ENCODE measurements at regions not wholly inside any gene's neighbourhood (a gene's known extent, or its start where the extent isn't known, plus 50 kb on each side); places are given as distances from the start of the nearest gene placed in this dataset.
A peak's percentile ranks its signal among the peaks of the same experiment; 100 is the strongest.

DNA sequence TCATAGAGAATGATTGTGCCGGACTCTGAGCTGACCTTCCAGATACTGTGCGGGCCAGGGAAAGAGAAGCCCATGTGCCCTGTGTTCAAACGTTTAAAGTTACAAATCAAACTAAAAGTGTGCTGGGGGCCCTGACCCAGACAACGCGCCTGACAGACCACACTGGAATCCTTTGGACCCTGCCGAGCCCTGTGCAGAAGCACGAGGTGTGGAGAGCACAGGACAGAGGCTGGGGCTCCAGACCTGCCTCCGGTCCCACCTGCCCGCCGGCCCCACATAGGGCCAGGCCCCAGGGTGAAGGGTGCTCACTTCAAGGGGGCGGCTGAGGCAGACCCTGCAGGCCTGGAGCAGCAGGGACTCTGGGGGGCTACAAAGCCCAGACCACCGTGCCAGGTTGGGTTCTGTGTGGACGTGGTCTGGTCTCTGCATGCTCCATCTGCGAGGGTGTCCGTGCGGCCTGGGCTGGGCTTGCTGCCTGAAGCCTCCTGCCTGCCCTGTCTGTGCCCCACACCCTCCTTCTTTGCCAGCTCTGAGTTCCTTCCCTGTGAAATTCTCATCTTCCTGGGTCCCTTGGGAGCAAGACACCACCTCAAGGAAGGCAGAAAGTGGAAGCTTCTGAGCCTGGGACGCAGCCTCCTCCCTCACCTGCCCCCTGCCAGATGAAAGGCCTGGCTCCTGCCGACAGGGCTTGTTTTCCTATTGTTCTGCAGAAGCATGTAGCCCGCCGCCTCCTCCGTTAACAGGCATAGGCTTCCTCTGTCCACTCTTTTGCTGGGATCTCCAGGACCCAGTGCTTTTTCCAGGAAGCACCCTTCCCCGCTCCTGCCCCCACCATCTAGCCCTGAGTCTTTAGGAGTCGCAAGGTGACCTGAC lies 186.2 kb downstream of the ERMARD start:
- no peak for DNase-seq

DNA sequence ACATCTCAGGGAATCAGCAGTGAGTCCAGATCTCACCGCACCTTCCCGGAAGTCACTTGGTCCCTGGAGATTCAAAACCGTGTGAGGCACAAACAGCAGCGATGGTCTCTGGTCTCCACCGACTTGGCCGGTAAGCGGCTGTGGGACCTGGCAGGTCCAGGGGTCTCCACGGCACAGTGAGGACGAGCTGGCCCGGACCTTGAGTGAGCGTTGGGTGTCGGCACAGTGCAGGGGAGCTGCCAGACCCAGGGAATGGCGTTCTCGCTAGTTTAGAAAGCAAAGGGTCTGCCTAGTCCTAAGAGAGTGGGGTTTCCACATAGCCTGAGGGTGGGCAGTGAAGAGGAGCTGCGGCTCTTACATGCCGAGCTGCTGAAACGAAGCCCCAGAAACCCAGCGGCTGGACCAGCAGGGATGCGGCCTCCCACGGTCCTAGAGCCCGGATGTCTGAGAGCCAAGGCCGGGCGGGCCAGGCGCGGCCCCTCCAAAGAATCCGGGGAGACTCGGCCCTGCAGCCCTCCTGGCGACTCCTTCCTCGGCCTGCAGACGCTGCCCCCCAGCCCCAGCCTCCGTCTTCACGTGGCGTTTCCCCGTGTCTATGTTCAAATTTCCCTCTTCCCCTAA lies 185.0 kb downstream of the ERMARD start:
- DNase-seq = no peak

DNA sequence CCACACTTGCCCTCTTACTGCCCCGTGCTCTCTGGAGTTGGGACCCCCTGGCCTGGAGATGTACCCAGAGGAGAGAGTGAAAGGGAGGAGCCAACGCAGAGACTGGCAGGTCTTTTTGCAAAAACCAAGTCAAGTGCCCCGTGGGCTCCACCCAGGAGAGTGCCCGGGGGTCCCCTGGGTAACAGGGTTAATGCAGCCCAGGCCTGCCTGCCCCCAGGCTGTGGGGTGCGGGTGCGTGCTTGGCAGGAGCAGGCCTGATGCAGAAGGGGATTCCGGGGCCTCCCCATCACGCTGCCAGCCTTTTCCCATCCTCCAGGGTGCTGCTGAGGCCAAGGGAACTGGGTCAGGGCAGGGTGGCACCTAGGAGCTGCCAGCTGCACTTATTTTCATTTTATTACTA lies 184.4 kb downstream of the ERMARD start:
- DNase-seq = no peak

DNA sequence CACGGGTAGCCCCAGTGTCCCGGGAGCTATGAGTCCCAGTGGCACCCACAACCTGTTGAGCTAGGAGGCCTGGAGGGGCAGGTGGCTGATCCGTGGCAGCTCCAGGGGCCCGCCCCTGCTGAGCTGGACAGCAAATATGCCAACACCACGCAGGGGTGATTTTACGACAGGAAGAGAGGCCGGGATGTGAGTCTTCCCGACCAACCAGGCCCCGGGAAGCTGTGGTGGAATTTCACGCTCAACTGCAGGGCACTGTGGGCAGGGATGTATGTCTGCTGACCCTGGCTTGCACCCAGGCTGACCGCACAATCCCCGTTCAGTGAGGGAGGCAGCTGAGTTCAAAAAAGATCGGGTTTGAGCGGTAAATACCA lies 183.9 kb downstream of the ERMARD start:
- DNase-seq = no peak

DNA sequence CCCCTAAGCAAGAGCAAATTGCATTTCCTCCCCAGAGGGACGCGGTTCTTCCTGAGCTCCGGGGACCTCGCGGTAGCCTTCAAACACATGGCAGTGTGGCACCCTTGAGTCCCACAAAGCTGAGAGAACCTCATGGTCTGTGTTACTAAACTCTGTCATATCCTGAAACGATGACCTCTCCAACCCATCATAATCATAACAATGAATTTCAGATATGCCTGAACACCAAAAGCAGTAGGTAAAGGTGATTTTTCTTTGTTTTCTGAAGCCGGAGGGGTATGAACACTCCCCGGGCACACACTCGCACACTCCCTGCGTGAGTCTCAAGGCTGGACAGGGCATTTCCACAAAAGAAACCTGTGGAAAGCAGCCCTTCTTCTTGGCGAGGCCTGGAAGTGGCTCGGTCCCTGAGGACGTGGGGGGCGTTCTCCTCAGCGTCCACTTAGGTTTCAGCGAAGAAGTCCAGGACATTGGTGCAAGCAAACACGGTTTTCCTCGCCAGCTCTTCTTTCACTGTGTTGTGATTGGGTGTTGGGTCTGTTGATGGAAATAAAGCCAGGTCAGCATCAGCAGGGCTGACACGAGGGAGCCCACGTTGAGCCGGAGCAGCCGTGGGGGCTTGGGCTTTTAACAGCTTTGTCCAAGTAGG lies 183.4 kb downstream of the ERMARD start:
- no peak for DNase-seq

DNA sequence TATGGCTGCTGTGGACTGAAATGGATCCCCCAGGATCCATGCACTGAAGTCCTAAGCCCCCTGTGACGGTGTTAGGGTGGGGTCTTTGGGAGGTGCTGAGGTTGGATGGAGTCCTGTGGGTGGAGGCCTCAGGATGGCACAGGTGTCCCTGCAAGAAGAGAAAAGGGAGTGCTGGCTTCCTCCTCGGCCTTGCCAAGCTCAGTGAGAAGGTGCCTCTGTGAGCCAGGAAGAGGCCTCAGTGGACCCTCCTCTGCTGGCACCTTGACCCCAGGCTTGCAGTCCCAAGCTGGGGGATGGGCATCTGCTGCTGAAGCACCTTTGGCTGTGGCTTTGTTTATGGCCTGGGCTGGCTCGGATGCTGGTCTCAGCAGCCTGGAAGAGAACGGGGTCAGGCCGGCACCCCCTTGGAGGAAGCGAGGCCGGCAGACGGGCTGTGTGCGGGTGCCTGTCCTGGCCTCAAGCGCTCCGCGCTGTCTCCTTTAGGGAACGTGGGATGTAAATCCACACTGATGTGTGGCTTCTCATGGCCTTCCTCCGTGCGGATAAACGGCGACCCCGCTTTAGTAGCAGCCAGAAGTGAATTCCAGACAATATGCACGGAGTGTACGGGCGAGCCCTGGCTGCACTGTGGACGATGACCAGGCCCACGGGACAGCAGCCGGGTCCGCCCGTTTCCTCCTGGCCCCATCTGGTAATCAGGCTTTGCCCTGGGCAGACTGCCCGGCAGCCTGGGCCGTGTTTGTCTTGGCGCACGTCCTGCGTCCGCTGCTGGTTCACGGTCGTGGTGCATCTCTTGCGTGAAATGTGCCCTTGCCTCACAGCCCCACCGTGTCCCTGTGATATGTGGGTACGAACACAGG lies 182.6 kb downstream of the ERMARD start:
- DNase-seq = no peak

DNA sequence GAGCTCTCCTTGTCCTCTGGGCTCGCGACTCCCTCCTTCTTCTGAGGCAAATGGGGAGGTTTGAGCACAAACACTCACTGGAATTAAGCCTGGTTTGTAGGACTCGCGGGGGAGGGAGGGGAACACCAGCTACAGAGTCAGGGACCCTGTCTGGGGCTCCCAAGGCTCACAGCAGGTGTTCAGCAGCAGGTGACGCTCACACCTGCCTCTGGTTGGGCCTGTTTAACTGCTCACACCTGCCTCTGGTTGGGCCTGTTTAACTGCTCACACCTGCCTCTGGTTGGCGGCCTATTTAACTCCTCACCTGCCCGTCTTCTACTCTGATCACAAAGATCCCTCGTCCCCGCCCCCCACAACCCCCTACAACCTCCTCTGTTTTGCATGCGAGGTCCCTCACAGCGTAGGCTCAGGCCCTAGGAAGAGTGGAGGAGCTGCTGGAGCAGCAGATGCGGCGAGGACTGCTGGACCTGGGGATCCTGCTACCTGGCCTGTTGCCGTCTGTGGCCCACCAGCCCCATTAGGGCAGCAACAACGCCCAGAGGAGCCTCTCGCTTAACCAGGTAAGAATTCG lies 181.9 kb downstream of the ERMARD start:
- no peak for DNase-seq

DNA sequence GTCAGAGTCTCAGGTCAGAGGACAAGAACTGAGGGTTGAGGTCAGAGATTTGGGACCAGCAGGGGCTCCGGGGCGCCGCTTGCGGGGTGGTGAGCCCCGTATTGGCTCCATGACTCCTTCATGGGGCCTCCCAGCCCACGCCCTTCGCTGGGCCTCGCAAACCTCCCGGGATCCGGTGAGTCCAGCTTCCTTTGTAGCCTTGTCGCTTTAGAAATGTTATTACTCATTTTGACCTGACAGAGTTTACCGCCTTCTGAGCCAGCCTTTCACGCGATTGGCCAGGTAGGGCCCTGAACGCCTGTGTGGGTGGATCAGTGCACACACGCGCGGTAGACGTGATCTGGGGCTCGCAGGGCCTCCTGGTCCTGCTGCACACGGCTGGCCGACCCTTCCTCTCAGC lies 181.1 kb downstream of the ERMARD start:
- no peak for DNase-seq

DNA sequence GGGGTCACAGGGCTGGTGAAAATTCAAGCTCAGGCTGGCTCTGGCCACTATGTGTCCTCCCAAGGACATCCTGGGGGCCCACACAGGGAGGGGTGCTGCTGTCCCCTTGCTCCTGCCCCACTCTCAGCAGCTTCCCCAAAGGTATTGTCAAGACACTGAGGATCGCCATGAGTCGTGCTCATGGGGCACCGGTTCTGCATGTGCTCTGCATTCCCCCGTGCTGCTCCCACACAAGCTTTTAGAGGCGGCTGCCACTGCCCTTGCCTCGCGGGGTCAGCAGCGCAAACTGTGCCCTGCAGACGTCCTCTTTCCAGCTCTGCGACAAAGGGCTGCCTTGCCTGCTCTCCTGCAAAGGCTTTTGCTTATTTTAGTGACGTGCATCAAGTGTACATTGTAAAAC lies 179.8 kb downstream of the ERMARD start:
- DNase-seq = no peak

DNA sequence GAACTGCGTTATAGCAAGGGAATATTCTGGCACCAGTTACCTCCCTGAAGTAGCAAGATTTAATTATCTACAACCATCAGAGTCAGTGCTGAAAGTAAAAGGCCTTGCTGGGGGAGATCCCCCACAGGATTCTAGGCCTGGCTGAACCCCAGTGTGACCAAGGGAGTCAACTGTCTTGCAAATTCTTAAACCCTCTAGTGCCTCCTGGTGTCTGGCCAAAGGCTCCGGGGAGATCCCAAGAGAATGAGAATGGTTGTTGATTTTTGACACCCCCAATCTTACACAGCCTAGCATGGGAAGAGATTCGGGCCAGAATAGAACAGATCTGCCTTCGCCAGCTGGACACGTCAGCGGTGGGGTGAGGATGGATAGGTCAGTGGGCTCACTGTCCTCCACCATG lies 179.4 kb downstream of the ERMARD start:
- DNase-seq = peak in 2 of 6 experiments; percentile 3 to 12

DNA sequence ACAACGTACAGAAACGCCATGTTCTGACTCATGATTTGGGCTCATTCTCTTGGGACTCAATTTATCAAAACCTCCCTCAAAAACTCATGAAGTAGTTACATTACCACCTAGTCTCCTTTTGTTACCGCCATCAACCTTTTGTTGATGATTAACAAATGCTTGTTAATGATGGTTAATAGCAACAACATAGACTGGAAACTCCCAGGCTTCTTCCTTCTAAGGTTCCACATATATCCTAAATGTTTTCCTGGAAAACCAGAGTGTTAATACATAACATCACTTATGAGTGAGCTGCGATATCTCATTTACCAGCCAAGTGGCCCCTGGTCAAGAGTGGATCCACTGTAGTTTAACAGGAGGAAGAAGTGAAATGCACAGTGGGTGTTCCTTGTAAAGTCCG lies 176.3 kb downstream of the ERMARD start:
- no peak for DNase-seq

DNA sequence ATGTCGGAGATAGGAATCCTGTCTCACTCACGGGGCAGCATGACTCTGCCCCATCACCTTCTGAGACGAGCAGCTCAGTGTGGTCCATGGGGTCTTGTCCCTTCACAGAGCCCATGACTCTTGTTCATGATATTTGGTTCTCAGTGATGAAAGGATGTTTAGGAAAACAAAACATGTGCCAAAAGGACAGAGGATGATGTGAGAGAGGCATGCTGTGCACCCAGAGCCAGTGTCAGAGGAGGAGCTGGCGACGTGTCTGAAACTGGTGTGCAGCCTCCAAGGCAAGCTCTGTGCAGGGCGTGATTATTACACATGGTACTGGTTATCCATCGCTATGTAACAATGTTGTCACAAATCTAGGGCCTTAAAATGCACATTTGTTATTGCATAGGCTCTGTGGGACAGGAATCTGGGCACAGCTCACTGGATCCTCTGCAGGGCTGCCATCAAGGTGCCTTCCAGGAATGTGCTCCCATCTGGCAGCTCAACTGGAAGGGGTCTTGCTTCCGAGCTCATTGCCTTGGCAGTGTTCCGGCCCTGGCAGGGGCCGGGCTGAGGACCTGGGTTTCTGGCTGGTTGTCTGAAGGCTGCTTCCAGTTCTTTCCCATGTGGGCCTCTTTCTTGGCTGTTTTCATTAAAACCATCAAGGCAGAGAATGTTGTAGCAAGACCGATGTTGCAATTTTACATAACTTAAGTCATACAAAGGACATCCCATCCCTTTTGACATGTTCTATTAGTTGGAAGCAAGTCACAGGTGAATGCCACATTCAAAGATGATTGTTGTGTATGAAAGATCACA lies 175.4 kb downstream of the ERMARD start:
- no peak for DNase-seq

DNA sequence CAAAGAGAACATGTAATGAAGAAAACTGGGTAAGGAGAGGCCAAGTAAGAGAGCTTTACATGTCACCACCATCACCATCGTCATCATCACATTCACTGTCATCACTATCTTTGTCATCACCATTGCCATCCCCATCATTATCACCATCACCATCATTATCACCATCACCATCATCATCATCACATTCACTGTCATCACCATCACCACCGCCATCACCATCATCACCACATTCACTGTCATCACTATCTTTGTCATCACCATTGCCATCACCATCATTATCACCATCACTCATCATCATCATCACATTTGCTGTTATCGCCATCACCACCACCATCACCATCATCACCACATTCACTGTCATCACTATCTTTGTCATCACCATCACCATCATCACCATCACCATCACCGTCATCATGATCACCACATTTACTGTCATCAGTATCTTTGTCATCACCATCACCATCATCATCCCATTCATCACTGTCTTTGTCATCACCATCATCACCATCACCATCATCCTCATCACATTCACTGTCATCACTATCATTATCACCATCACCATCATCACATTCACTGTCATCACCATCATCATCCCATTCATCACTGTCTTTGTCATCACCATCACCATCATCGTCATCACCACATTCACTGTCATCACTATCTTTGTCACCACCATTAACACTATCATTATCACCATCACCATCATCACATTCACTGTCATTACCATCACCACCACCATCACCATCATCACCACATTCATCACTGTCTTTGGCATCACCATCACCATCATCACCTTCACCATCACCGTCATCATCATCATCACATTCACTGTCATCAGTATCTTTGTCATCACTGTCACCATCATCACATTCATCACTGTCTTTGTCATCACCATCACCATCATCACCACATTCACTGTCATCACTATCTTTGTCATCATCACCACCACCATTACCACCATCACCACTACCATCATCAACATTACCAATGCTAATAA lies 172.3 kb downstream of the ERMARD start:
- no peak for DNase-seq

DNA sequence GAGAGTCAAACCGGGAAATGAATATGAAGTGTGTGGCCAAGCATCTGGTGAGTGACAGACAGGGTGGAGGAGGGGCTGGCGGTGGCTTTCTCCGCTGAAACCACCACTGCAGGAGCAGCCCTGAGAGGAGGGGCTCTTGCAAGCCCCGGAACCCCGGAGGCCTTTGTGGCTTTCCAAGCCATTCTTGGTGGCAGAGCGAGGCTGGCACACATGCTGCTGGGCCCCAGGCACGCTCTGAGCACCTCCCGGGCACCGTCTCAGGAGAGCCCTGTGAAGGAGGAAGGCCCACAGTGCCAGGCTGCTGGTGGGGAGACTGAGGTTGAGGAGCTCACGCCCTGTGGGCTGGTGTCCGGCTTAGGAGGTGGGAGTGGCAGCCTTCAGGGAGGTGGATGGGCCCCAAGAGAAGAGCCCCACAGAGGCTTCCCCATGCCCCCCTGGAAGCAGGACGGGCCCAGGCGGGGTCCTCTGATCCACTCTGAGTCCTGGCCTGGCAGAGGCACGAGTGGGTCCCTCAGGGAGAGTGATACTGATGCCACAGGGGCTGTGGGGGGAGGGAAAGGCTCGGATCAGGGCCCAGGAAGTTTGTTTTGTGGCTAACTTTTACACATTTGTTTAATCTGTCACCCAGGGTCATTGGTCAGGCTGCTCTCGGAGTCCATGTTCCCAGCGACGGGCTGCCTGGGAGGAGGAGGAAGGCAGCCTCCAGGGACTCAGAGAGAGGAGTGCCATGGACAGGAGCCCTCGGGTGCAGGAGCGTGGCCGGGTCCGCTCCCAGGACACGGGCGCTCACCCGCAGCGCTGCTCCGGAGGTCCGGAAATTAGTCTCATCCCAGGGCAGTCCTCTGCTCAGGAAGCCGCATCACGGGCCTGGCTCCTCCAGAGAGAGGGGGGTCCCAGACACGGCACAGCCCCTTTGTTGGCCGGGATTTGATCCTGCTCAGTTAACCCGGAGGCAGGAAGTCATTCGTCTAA lies 170.7 kb downstream of the ERMARD start:
- no peak for DNase-seq

DNA sequence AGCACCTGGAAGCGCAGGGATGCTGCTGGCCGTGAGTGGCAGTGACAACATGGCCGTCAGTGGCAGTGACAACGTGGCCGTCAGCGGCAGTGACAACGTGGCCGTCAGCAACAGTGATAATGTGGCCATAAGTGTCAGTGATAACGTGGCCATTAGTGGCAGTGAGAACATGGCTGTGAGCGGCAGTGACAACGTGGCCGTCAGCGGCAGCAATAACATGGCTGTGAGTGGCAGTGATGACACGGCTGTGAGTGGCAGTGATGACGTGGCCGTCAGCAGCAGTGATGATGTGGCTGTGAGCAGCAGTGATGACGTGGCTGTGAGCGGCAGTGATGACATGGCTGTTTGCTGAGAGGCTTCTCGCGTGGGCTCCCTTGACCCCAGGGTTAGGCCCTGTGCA lies 169.8 kb downstream of the ERMARD start:
- no peak for DNase-seq

DNA sequence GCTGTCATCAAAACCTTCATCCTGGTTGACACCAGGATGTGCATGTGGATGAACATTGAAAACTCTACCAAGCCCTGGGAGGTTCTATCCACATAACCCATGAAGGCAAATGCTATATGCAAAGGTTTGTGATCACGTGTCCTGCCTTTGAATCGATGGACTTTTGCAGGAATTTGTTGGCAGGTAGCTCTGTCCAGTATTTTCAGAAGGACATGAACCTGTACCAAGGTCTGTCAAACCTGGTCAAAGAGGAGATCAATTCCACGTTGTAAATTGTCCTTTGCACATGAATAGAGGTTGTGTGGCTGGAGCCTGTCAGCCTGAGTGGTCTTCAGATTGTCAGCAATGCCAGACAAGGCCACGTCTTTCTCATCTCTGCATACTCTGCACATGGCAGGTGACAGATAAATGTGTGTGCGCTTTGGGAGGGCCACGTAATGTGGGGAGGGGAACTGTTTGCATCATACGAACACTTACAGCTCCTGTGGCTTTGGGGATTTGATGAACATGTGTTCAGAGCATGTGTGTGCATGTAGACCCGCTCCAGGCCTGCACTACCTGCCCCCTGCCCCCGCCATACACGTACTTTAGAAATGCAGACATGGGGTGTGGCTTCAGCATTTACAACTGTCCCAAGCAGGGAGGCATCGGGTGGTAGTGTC lies 169.1 kb downstream of the ERMARD start:
- DNase-seq = no peak

DNA sequence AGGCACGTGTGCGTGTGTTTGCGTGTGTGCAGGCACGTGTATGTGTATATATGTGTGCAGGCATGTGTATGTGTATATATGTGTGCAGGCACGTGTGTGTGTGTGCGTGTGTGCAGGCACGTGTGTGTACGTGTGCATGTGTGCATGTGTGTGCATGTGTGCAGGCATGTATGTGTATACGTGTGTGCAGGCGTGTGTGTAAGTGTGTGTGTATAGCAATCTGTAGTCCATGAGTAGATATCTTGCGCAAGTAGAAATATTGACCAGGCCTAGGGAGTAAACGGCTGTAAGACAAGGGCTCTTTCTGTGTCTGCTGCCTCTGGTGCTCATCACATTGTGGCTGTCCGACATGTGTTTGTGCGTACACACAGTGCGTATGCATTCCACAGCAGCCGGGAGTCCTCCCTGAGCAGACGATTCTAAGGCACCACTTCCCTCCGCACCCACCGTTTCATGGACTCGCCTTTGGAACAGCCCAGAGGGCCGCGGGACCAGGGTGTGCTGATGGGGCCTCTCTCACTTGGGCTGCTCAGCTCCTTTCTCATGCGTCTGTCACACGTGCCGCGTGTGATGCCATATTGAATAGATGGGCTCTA lies 167.6 kb downstream of the ERMARD start:
- DNase-seq = no peak

DNA sequence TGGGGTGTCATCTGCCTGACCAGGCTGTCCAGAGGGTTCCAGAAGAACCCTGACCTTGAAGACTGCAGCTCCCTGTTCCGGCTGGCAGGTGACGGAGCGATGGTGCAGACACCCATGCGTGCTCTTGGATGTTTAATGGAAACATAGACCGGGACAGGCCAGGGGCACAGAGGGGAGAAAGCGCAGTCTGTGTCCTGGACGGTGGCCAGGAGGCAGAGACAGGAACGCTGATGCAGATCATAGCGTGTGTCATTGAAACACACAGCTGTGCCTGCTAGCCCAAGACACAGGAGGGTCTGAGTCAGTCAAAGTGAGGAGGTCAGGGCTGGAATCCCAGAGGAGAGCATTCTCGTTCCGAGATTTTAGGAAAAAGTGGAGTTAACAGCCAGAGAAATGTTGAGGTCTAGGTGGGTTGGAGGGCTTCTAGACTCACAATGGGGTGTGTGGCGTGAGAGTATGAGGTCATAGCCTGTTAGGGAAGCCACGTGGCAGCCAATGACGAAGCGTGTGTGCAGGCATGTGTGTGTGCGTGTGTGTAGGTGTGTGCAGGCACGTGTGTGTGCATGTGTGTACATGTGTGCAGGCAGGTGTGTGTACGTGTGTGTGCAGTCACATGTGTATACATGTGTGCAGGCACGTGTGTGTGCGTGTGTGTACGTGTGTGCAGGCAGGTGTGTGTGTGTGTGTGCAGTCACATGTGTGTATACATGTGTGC lies 167.0 kb downstream of the ERMARD start:
- no peak for DNase-seq

Measured in stimulated activated naive CD4-positive, alpha-beta T cell (primary cell).